Left lobe of liver (tissue), 2 donors: ENCODE measurements at regions not wholly inside any gene's neighbourhood (a gene's known extent, or its start where the extent isn't known, plus 50 kb on each side); places are given as distances from the start of the nearest gene placed in this dataset.

Experiments used
- ATAC-seq: fragments of 200-7000 bp; cut with Tn5 transposase; one replicate; pipeline ENCODE4 v1.9.1; 2020; ENCODE audit warnings: mild to moderate bottlenecking, moderate library complexity
- DNase-seq: peaks from one replicate; pipeline ENCODE4 v3.0.0-alpha.2; 2020; ENCODE audit warnings: low spot score
- donor health status: DM: no; HTN: no; CAD: no; lungs with moderate emphysema.
- donor health status: DM: no; HTN: yes; CAD: no.

DNA sequence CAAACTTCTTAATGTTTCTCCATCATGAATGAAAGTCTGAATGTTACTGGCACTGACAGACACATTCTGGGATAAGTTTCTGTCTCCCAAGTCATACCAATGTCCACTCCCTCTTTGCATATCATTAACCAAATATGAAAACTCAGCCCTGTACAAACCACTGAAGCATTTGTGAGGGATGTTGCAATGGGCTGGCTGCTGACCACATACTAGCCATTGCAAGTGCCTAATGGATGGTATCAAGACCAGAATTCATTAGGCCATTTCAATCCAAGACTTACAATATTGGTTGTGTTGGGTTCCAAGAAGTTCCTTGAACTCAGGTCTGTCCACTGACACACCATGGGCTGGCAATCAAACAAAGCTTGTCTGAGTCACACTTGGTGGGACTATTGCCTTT lies 73.8 kb downstream of the CBLN2 start:
- no peak for ATAC-seq
- DNase-seq: no peak

DNA sequence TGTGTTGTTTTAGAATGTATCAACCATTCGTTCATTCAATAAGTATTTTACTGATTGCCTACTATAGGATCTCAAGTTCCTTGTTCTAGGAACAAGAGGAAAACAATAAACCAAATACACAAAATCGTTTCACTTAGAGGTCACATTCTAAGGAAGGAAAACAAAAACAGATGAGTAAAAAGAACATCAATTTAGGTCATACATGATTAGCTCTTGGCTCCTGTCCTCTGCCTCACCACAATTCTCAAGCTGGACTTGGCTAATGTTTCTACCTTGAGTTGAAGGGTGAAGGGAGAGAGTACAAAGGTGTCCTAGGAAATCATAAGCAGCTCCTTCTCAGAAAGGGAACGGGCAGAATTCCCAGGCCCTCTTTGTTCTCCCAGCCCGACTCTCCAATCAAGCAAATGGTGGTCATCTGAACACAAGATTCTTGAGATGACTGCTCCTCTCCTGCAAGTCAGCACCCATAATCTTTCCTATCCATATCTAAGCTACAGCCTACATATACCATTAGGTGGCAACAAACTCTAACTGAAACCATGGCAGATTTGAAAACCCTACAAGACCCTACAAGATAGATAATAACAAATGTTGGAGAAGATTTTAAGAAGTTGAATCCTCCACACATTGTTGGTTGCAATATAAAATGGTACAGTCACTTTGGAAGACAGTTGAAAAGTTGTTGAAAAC lies 76.0 kb downstream of the CBLN2 start:
- no peak for ATAC-seq
- no peak for DNase-seq

DNA sequence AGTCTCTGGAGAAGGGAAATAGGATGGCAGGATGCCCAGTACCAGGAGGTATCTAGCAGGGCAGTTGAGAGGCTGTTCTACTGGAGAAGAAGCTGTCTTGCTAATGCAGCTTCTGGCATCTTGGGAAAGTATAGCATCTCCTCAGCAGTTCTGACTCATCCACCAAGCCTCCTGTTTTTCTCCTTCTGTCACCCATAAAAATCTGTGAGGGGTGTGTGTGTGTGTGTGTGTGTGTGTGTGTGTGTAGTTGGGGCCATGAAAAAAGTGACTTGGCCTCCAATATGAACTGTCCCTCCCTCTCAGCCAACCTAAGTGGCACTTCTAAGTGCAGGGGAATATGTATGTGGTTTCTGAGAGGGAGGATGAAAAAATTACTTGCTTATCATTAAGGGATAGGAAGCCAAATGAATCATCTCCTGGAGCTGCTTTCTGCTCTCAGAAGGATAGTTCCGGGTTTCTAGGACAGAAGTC lies 83.9 kb downstream of the CBLN2 start:
- ATAC-seq (no peak), DNase-seq (no peak)

GRCh38 chr18:72458271-72458670 lies 85.9 kb downstream of the CBLN2 start:
- DNase-seq (no peak), ATAC-seq (no peak)

GRCh38 chr18:72456802-72457201 lies 87.3 kb downstream of the CBLN2 start:
- ATAC-seq: no peak

GRCh38 chr18:72452328-72452727 lies 91.8 kb downstream of the CBLN2 start:
- DNase-seq (no peak), ATAC-seq (no peak)

More at GRCh38 chr18:72456802-72457201, 87.3 kb downstream of the CBLN2 start:
- no peak for DNase-seq

DNA sequence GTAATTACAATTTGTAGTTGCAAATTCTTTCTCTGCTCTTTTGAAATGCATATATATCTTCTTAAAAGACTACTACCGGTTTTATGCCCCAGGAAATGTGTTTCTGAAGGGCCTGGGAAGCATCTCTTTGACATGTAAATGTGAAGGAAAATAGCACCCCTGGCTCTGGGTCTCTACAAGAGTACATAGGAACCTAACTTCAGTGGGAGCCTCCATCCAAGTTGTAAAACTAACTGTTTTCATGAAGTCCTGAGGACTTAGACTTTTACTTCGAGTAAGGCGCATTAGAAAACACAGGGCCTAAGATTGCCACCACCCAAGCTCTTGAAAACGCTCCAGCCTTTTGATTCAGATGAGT lies 99.4 kb downstream of the CBLN2 start:
- DNase-seq (no peak), ATAC-seq (no peak)

DNA sequence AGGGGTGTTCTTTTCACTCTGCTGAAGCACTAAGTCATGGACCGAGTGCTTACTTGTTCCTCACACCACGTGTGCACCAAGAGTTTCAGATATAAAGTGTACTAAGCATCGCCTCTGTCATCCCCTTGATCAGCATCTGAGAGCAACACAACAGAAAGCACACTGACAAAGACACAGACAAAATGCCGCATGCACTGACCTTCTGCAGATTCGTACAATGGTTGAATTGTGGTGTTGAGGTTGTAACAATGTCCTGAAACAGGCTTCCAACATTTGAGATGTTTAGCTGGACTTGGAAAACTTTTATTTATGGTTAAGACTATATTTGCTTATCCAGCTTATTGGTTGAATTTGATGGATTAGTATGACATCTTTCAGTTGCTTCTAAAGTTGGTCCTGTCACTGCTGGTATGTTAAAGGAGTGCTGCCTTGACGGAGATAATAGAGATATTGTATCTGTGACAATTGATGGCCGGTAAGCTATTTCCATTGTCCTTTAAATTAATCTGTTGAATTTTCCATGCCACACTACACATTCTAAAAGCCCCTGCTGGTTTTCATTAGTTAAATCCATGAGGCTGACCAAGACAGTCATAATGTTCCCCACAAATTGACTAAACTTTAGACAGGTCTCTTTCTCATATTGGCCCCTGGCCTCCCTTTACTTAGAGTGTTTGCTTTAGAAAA lies 99.9 kb downstream of the CBLN2 start:
- DNase-seq (no peak), ATAC-seq (no peak)

- ATAC-seq (no peak), DNase-seq (no peak)
These were observed 107.7 kb downstream of the CBLN2 start for GRCh38 chr18:72436401-72436800.

DNA sequence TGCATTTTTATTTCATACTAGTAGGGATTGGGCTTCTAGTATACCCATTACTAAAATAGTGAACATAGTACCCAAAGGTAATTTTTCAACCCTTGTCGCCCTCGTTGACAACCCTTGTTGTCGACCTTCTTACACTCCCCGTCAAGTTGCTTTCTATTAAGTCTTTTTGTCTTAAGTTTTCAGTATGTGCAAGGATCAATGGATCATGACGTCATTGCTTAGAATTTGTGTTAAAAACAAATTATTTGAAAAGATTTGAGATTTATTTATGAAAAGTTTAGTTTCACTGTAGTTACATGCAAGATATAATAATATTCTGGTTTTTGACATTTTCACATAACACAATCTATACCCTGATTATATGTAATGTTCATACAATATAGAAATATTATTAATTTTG lies 110.4 kb downstream of the CBLN2 start:
- no peak for DNase-seq
- ATAC-seq: no peak

GRCh38 chr18:72427721-72428120 lies 116.4 kb downstream of the CBLN2 start:
- ATAC-seq (no peak), DNase-seq (no peak)

DNA sequence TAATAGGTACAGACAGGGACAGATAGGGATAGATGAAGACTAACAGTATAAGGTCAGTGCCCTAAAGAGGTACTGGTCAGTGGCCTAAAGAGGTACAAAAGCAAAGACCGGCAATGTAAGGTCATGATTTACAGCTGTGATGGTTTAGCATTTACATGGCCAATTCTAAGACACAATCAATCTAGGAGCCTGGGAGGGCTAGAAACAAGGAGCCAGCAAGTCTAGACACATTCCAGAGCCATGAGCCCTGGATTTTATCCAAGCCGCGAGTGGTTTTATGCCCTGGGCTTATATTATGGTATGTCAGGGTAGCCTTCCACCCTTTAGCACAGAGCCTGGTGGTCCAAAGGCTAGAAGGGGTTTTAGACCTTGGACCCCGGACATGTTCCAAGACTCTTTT lies 124.2 kb downstream of the CBLN2 start:
- DNase-seq: no peak

GRCh38 chr18:72412927-72413326 lies 131.2 kb downstream of the CBLN2 start:
- no peak for DNase-seq
- ATAC-seq: no peak

More for the DNA sequence above, 124.2 kb downstream of the CBLN2 start:
- ATAC-seq: no peak

GRCh38 chr18:72411261-72411660 lies 132.9 kb downstream of the CBLN2 start:
- ATAC-seq (no peak), DNase-seq (no peak)

DNA sequence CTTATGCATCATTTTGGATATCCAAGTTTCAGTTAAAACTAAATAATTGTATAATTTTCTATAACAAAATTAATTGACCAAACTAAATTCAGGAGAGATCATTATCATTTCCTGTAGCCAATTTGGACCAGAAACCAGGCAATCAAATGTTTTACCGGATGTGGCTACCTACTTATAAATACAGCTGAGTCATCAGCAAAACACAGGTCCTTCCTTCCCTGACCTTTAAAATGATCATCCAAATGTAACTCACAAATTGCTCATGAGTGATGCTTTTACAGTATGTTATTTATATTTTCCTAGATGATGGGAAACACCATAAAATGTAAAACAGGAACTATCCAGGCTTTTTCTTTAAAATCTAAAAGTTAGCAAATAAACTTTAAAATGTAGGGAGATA lies 133.7 kb downstream of the CBLN2 start:
- DNase-seq (no peak), ATAC-seq (no peak)

DNA sequence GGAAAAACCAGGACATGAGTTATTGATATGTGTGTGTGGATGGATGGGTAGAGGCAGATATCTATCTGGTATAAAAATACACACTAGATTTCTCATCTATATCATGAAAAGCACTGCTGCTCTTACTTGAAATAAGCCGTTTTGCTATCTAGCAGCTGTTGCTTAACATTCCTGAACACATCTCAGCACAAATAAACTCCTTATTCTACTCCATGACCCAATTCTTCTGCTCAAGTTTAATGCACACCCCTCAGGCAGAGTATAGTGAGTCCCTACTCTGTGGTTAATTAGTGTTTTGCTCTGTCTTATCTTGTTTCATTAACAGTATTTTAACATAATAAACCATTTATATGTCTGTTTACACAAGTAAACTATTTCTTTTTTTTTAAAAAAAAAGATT lies 134.2 kb downstream of the CBLN2 start:
- no peak for ATAC-seq
- no peak for DNase-seq

GRCh38 chr18:72407048-72407447 lies 137.1 kb downstream of the CBLN2 start:
- ATAC-seq: no peak
- DNase-seq: no peak

GRCh38 chr18:72391951-72392350 lies 152.2 kb downstream of the CBLN2 start:
- ATAC-seq (no peak), DNase-seq (no peak)

- DNase-seq (no peak), ATAC-seq (no peak)
These were observed 152.7 kb downstream of the CBLN2 start for GRCh38 chr18:72391427-72391826.

DNA sequence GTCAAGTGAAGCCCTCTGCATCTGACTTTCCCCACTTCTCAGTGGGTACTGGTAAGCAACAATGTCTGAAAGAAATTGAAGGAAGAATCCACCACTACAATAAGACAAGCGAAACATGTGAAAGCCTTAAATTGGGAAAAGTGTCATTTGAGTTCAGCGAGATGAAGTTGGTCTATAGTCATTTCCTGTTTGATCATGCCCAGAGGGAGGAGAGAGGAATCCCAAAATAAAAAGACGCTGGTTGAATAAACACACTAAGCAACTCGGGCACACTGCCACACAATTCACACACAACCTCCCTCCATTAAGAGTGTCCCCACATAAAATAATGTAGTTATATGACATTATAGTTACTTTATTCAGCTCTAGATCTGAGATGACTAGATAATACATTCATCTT lies 166.1 kb downstream of the CBLN2 start:
- ATAC-seq: no peak
- no peak for DNase-seq

DNA sequence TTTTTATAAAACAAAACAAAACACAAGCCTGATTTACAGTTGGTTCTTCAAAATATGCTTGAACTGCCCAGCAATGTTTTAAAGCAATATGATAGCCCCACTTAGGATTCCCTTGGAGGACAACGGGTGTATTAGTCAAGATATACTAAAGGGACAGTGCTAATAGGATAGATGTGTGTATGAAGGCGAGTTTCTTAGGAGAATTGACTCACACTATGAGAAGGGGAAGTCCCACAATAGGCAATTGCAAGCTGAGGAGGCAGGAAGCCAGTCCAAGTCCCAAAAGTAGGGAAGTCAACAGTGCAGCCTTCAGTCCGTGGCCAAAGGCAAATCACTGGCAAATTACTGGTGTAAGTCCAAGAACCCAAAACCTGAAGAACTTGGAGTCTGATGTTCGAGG lies 167.9 kb downstream of the CBLN2 start:
- DNase-seq (no peak), ATAC-seq (no peak)

- no peak for ATAC-seq
- no peak for DNase-seq
These were observed 168.5 kb downstream of the CBLN2 start for GRCh38 chr18:72375618-72376017.

GRCh38 chr18:72372076-72372475 lies 172.1 kb downstream of the CBLN2 start:
- no peak for DNase-seq

More at GRCh38 chr18:72372076-72372475, 172.1 kb downstream of the CBLN2 start:
- ATAC-seq: no peak
